ENCODE measurements at regions not wholly inside any gene's neighbourhood (a gene's known extent, or its start where the extent isn't known, plus 50 kb on each side); places are given as distances from the start of the nearest gene placed in this dataset.

- no peak for TF ChIP-seq POLR2A (IDR thresholded peaks at IDR 0.05; ENCODE audit: low read depth, low read length)
- TF ChIP-seq POLR2AphosphoS5 (IDR thresholded peaks at IDR 0.05; ENCODE audit: low read depth, low read length), result no peak
- no peak for TF ChIP-seq SPI1 (IDR thresholded peaks at IDR 0.05; ENCODE audit: low read depth, low read length)
- TF ChIP-seq TAF1 (IDR thresholded peaks at IDR 0.05; ENCODE audit: low read depth, low read length), result no peak
- no peak for TF ChIP-seq POU2F2 (IDR thresholded peaks at IDR 0.05; ENCODE audit: low read depth, low read length)
These were observed 241.5 kb upstream of the SP8 start for GRCh38 chr7:21028186-21028585.

Data from GM12891 (cell line).